MM.1S (cell line): ENCODE measurements at regions not wholly inside any gene's neighbourhood (a gene's known extent, or its start where the extent isn't known, plus 50 kb on each side); places are given as distances from the start of the nearest gene placed in this dataset.

Experiments
- CTCF ChIP-seq: fragments of 300-600 bp; sonication (generic); IDR thresholded peaks from 2 replicates; pipeline ENCODE4 v1.5.1; 2016; ENCODE audit warnings: antibody characterized with exemption, low read length, mixed read lengths
- EZH2 ChIP-seq: fragments of 300-600 bp; sonication (generic); optimal IDR thresholded peaks from 2 replicates; pipeline ENCODE3; 2017; ENCODE audit warnings: low read depth, mild to moderate bottlenecking, antibody characterized with exemption, low read length, mixed read lengths
- EZH2phosphoT487 ChIP-seq: fragments of 300-600 bp; sonication (generic); IDR thresholded peaks from 2 replicates; pipeline ENCODE4 v1.6.1; 2018; ENCODE audit warnings: antibody characterized with exemption, low read length

- TF ChIP-seq EZH2phosphoT487 (no peak), CTCF (no peak), EZH2 (no peak)
These were observed 69.4 kb upstream of the TARDBP start for GRCh38 chr1:10943041-10943440.
